BJ (cell line): ENCODE measurements at regions not wholly inside any gene's neighbourhood (a gene's known extent, or its start where the extent isn't known, plus 50 kb on each side); places are given as distances from the start of the nearest gene placed in this dataset.

Source experiments
- CTCF ChIA-PET: fragments of 350-600 bp; formaldehyde crosslinking; extraction: SDS; loops from one replicate; lab custom pipeline; 2021; ENCODE audit warnings: antibody characterized with exemption, inconsistent platforms; lab: Yijun Ruan, JAX
- POLR2A ChIA-PET: fragments of 300-600 bp; sonication (Branson Sonifier 250); formaldehyde crosslinking; extraction: SDS; loops from one replicate; lab custom pipeline; 2021; ENCODE audit warnings: antibody characterized with exemption; lab: Charles Lee
- DNase-seq: peaks from one replicate; pipeline ENCODE4 v3.0.0-alpha.2; 2011; ENCODE audit warnings: low read depth
- H3K27me3 ChIP-seq: 2 replicates; pipeline ENCODE4 v1.6.0; 2011; ENCODE audit warnings: low read length; ENCODE audit not compliant: control insufficient read depth, insufficient read depth
- H3K36me3 ChIP-seq: 2 replicates; pipeline ENCODE4 v1.5.1; 2011; ENCODE audit warnings: low read length; ENCODE audit not compliant: control insufficient read depth, insufficient read depth
- H3K4me3 ChIP-seq: 2 replicates; pipeline ENCODE4 v1.5.1; 2011; ENCODE audit warnings: low read depth, mild to moderate bottlenecking, control low read depth, low read length
- TF ChIP-seq, protein P1 (sequence below): IDR thresholded peaks from 2 replicates; pipeline ENCODE4 v1.5.1; 2011; ENCODE audit warnings: low read depth, mild to moderate bottlenecking, control low read depth, inconsistent platforms, low read length, moderate library complexity; ENCODE audit not compliant: insufficient read depth

DNA sequence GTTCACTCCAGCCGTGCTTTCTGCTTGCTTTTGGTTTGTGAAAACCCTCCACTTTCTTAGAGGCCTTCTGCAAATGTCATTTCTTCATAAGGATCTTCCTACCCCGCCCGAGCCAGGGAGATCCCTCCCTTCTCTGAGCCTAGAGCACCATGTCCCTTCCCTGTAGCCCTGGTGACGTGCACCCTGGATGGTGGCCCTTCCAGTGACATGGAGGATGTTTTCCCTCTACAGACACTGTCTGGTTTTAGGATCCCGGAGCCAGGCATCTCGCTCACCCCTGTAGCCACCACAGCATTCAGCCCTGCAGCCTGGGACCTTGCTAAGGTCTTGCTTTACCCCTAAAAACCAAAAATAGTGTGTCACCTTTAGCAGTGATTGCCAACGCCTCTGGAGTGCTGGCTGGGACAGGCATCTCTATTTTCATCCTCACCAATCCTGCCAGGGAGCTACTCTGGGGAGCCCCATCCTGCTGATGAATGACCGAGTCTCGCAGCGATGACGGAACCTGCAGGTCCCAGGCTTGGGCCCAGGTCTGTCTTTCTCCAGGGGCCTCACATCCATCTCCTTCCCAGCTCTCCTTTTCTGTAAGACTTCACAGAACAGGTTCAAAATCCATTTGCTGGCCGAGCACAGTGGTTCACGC is 394.1 kb upstream of the TNRC6C start:
- Histone ChIP-seq H3K27me3 (peaks cover 10% of the 10 kb centered on the region), H3K36me3 (no peaks in the 10 kb centered on the region), H3K4me3 (no peak overlapping the region)
- POLR2A ChIA-PET, result no interaction called here
- no peak for DNase-seq
- CTCF ChIA-PET, result interaction anchor here (1.2 kb wide), 1 partner anchor 10 kb away, joined by 3 read pairs; no protein-coding TSS in a partner anchor
- TF ChIP-seq, protein P1, sequence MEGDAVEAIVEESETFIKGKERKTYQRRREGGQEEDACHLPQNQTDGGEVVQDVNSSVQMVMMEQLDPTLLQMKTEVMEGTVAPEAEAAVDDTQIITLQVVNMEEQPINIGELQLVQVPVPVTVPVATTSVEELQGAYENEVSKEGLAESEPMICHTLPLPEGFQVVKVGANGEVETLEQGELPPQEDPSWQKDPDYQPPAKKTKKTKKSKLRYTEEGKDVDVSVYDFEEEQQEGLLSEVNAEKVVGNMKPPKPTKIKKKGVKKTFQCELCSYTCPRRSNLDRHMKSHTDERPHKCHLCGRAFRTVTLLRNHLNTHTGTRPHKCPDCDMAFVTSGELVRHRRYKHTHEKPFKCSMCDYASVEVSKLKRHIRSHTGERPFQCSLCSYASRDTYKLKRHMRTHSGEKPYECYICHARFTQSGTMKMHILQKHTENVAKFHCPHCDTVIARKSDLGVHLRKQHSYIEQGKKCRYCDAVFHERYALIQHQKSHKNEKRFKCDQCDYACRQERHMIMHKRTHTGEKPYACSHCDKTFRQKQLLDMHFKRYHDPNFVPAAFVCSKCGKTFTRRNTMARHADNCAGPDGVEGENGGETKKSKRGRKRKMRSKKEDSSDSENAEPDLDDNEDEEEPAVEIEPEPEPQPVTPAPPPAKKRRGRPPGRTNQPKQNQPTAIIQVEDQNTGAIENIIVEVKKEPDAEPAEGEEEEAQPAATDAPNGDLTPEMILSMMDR, result no peak

DNA sequence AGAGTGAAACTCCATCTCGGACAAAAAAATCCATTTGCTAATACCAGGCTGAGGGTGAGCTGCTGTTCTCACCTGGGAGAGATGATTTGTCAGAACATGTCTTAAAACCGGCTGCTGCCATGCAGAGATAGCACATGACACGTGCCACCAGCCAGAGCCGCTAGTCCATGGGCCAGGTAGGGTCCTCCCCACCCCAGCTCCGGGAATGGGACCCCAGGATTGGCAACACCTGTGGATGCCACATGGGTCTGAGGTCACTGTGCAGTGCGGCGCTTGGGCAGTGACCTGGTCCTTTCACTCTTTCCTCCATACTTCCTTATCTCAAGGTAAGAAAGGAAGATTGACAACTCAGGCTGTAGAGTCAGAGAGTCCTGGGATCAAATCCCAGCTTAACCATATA is 393.3 kb upstream of the TNRC6C start:
- DNase-seq, result no peak
- ChIA-PET POLR2A (no interaction called here), CTCF (no interaction called here)
- Histone ChIP-seq H3K36me3 (no peaks in the 10 kb centered on the region), H3K4me3 (no peak overlapping the region), H3K27me3 (peaks cover 10% of the 10 kb centered on the region)
- TF ChIP-seq, protein P1, result no peak

DNA sequence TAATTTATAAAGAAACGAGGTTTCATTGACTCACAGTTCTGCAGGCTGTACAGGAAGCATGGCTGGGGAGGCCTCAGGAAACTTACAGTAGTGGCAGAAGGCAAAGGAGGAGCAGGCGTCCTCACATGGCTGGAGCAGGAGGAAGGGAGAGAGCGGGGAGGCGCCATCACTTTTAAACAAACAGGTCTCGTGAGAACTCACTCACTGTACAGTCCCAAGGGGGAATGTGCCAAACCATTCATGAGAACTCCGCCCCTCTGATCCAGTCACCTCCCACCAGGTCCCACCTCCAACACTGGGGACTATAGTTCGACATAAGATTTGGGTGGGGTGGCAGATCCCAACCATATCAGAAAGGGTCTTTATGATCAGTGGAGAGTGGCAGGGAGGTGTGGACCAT is 392.4 kb upstream of the TNRC6C start:
- no peaks in the 10 kb centered on the region for H3K36me3 ChIP-seq
- peaks cover 12% of the 10 kb centered on the region for H3K27me3 ChIP-seq
- DNase-seq, result no peak
- ChIA-PET CTCF (no interaction called here), POLR2A (no interaction called here)
- TF ChIP-seq, protein P1, result no peak
- H3K4me3 ChIP-seq, result no peak overlapping the region

DNA sequence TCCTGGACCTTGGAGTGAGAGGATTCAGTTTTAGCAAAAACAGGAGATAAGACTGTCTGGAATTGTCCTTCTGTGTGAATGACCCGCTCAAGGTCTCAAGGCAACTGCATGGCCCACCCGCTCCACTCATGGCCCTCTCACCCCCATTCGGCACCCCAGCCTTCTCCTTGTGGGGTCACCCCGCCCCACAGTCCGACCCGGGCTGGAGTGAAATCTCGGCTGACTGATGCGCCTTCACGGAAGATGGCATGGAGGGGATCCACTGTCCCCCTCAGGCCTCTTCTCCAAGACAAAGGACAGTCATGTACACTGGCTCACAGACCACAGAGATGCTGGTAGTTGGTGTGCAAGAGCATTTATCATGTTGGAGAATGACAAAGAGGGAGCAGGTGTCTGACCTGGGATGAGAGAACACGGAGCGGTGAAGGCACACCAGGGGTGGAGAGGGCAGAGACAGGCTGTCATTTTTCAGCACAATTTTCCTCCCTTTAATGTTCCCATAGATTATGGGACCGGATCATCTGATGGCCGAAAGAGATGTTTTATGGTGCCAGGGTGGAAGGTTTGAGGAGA is 391.9 kb upstream of the TNRC6C start:
- ChIA-PET CTCF (no interaction called here), POLR2A (no interaction called here)
- Histone ChIP-seq H3K36me3 (no peaks in the 10 kb centered on the region), H3K4me3 (no peak overlapping the region), H3K27me3 (peaks cover 13% of the 10 kb centered on the region)
- TF ChIP-seq, protein P1, result no peak
- DNase-seq, result no peak

DNA sequence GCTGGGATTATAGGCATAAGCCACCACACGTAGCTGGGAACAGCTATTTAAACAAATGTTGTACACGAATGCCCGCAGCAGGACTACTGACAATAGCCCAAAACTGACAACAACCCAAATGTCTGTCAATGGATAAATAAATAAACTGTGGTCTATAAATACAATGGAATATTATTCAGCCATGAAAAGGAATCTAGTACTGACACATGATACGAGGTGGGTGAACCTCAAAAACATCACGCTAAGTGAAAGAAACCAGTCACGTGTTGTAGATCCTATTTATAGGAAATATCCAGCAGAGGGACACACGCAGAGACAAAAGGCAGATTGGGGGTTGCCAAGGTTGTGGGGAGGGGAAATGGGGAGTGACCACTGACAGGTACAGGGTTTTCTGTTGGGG is 390.0 kb upstream of the TNRC6C start:
- Histone ChIP-seq H3K27me3 (peaks cover 20% of the 10 kb centered on the region), H3K36me3 (no peaks in the 10 kb centered on the region), H3K4me3 (no peak overlapping the region)
- ChIA-PET POLR2A (no interaction called here), CTCF (interaction anchor here (0.9 kb wide), 1 partner anchor 26 kb away, joined by 3 read pairs; no protein-coding TSS in a partner anchor)
- TF ChIP-seq, protein P1, result no peak
- DNase-seq, result no peak
